Endothelial cell of umbilical vein (primary cell): ENCODE measurements at regions not wholly inside any gene's neighbourhood (a gene's known extent, or its start where the extent isn't known, plus 50 kb on each side); places are given as distances from the start of the nearest gene placed in this dataset.

ENCODE experiments used
- BruUV-seq: library from RNA; stranded (reverse); fragments of 400-500 nt; replicated peaks from 2 replicates; lab custom pipeline; 2021; lab: Mats Ljungman, UMichigan
- CTCF ChIA-PET: fragments of 300-600, 350-600 bp; sonication (Branson Sonifier 250); formaldehyde crosslinking; loops from one replicate; lab custom pipeline; 2021; ENCODE audit warnings: antibody characterized with exemption, inconsistent platforms; lab: Charles Lee
- POLR2A ChIA-PET: fragments of 300-600, 350-600 bp; sonication (Branson Sonifier 250); formaldehyde crosslinking; loops from one replicate; lab custom pipeline; 2021; ENCODE audit warnings: antibody characterized with exemption, inconsistent platforms; lab: Charles Lee
- DNase-seq: peaks from one replicate; pipeline ENCODE4 v3.0.0-alpha.2; 2011; ENCODE audit warnings: low read depth, low spot score
- FAIRE-seq: peaks from 2 replicates; lab custom pipeline; 2011; peaks lifted over from hg19 to GRCh38; lab: Jason Lieb, UNC
- H2AFZ ChIP-seq: 2 replicates; pipeline ENCODE4 v1.6.0; 2012; ENCODE audit warnings: low read depth, low read length, control low read depth, inconsistent platforms
- H3K27ac ChIP-seq: 2 replicates; pipeline ENCODE4 v1.5.1; 2011; ENCODE audit warnings: low read depth, mild to moderate bottlenecking, control low read depth, low read length, moderate library complexity; ENCODE audit not compliant: insufficient read depth
- H3K27me3 ChIP-seq, 2 experiments: 2 replicates each; pipeline versions ENCODE4 v1.6.0 to v1.6.1; 2011; ENCODE audit warnings: low read length in 2 of 2, mixed read lengths in 1 of 2; ENCODE audit not compliant: control insufficient read depth in 2 of 2, insufficient read depth in 2 of 2
- H3K36me3 ChIP-seq, 2 experiments: 2 replicates in 1 of 2; 3 replicates in 1 of 2; pipeline ENCODE4 v1.5.1; 2011; ENCODE audit warnings: low read length in 2 of 2, mild to moderate bottlenecking in 1 of 2, moderate library complexity in 1 of 2; ENCODE audit not compliant: control insufficient read depth in 2 of 2, insufficient read depth in 2 of 2; ENCODE audit errors: extremely low read depth in 1 of 2
- H3K4me1 ChIP-seq: 3 replicates; pipeline ENCODE4 v1.5.1; 2011; ENCODE audit warnings: mild to moderate bottlenecking, low read length; ENCODE audit not compliant: control insufficient read depth, insufficient read depth; ENCODE audit errors: extremely low read depth
- H3K4me2 ChIP-seq: 2 replicates; pipeline ENCODE4 v1.6.1; 2011; ENCODE audit warnings: low read length, control low read depth, mixed read lengths; ENCODE audit not compliant: insufficient read depth
- H3K4me3 ChIP-seq, 3 experiments: fragments of 200-600 bp in 1 of 3; sonication (generic), shearing (Covaris generic) in 1 of 3; replicated peaks in 1 of 3; 2 replicates each; pipeline ENCODE4 v1.5.1; 2011 to 2016; ENCODE audit warnings: control low read depth in 3 of 3, low read length in 3 of 3, mild to moderate bottlenecking in 2 of 3, inconsistent platforms in 1 of 3, low read depth in 1 of 3, moderate library complexity in 1 of 3; ENCODE audit not compliant: insufficient read depth in 1 of 3
- H3K79me2 ChIP-seq: 2 replicates; pipeline ENCODE4 v1.6.0; 2012; ENCODE audit warnings: low read length, inconsistent platforms; ENCODE audit not compliant: control insufficient read depth, insufficient read depth
- H3K9ac ChIP-seq: replicated peaks from 2 replicates; pipeline ENCODE3; 2011; ENCODE audit warnings: low read length, control low read depth; ENCODE audit not compliant: insufficient read depth; ENCODE audit errors: extremely low read depth
- H3K9me1 ChIP-seq: replicated peaks from 3 replicates; pipeline ENCODE4 v1.6.0; 2011; ENCODE audit warnings: mild to moderate bottlenecking, low read length; ENCODE audit not compliant: control insufficient read depth, insufficient read depth; ENCODE audit errors: extremely low read depth
- H3K9me3 ChIP-seq: replicated peaks from 2 replicates; pipeline ENCODE4 v1.5.1; 2012; ENCODE audit warnings: low read length, inconsistent platforms; ENCODE audit not compliant: control insufficient read depth, insufficient read depth
- H4K20me1 ChIP-seq: replicated peaks from 2 replicates; pipeline ENCODE3; 2011; ENCODE audit warnings: mild to moderate bottlenecking, low read length; ENCODE audit not compliant: control insufficient read depth, insufficient read depth; ENCODE audit errors: extremely low read depth
- CTCF ChIP-seq, 2 donors: IDR thresholded peaks; 1 replicate in 1 of 2; 2 replicates in 1 of 2; pipeline ENCODE4 v1.5.1; 2011; ENCODE audit warnings: low read length in 2 of 2, mild to moderate bottlenecking in 2 of 2, moderate library complexity in 2 of 2, control low read depth in 1 of 2, inconsistent platforms in 1 of 2, low read depth in 1 of 2; ENCODE audit not compliant: insufficient read depth in 1 of 2; ENCODE audit errors: extremely low read depth in 1 of 2
- EZH2 ChIP-seq: IDR thresholded peaks from 2 replicates; pipeline ENCODE4 v1.6.1; 2012; ENCODE audit warnings: borderline replicate concordance, low read depth, mild to moderate bottlenecking, moderate library complexity, low read length, inconsistent platforms; ENCODE audit not compliant: severe bottlenecking
- FOS ChIP-seq: IDR thresholded peaks from 2 replicates; pipeline ENCODE4 v1.6.1; 2011; ENCODE audit warnings: mild to moderate bottlenecking, low read length, moderate library complexity, borderline replicate concordance; ENCODE audit not compliant: insufficient read depth
- GATA2 ChIP-seq: IDR thresholded peaks from 2 replicates; pipeline ENCODE4 v1.7.0; 2011; ENCODE audit warnings: low read depth, mild to moderate bottlenecking, moderate library complexity, mixed read lengths, low read length; ENCODE audit not compliant: insufficient read length, insufficient read depth
- JUN ChIP-seq: IDR thresholded peaks from 2 replicates; pipeline ENCODE4 v1.6.1; 2011; ENCODE audit warnings: borderline replicate concordance, low read depth; ENCODE audit not compliant: insufficient read length, insufficient read depth
- MYC ChIP-seq: IDR thresholded peaks from one replicate; pipeline ENCODE4 v1.6.1; 2011; ENCODE audit warnings: mild to moderate bottlenecking, low read depth, low read length
- POLR2A ChIP-seq: IDR thresholded peaks from 2 replicates; pipeline ENCODE4 v1.6.1; 2012; ENCODE audit warnings: low read depth, mild to moderate bottlenecking, control low read depth, low read length
- POLR2AphosphoS5 ChIP-seq: IDR thresholded peaks from 2 replicates; pipeline ENCODE4 v1.6.1; 2012; ENCODE audit warnings: low read depth, mild to moderate bottlenecking, control low read depth, low read length, moderate library complexity; ENCODE audit not compliant: insufficient read depth
- dilution Hi-C: fragments of 300-500 bp; cut with MboI; formaldehyde crosslinking; loops from one replicate; pipeline ENCODE4 v1.15.0; 2019; ENCODE audit warnings: low sequenced_read_pairs; ENCODE audit not compliant: extremely low pct_ligation_motif_present
- intact Hi-C: fragments of 100-400 bp; cut with micrococcal nuclease; formaldehyde crosslinking; loops from one replicate; pipeline ENCODE4 v1.10.0; 2022
- TF ChIP-seq, protein P1 (sequence below): IDR thresholded peaks from 2 replicates; pipeline ENCODE4 v1.6.1; 2011; ENCODE audit not compliant: insufficient read depth, insufficient read length

- no peak for FAIRE-seq
Observed at GRCh38 chr9:118558026-118558425, 811.2 kb downstream of the BRINP1 start.

More at GRCh38 chr9:118558026-118558425, 811.2 kb downstream of the BRINP1 start:
- Histone ChIP-seq H3K9me3 (no peaks in the 10 kb centered on the region), H3K4me2 (no peak overlapping the region), H3K4me3 (no peak overlapping the region), H3K9me1 (no peaks in the 10 kb centered on the region), H3K27ac (no peak overlapping the region), H4K20me1 (no peaks in the 10 kb centered on the region), H3K4me1 (no peaks in the 10 kb centered on the region), H3K36me3 (no peaks in the 10 kb centered on the region), H3K79me2 (no peaks in the 10 kb centered on the region), H3K9ac (no peak overlapping the region), H2AFZ (no peak overlapping the region), H3K27me3 (no peaks in the 10 kb centered on the region)
- TF ChIP-seq MYC: no peak
- TF ChIP-seq POLR2A: no peak
- no peak for TF ChIP-seq EZH2
- no peak for TF ChIP-seq GATA2
- TF ChIP-seq, protein P1, sequence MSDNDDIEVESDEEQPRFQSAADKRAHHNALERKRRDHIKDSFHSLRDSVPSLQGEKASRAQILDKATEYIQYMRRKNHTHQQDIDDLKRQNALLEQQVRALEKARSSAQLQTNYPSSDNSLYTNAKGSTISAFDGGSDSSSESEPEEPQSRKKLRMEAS: no peak
- no peak for TF ChIP-seq POLR2AphosphoS5
- no peak for TF ChIP-seq FOS
- no peak for TF ChIP-seq JUN
- no peak for TF ChIP-seq CTCF (IDR thresholded peaks at IDR 0.05; ENCODE audit: extremely low read depth in 1 of 2, insufficient read depth in 1 of 2, low read depth in 1 of 2, low read length in 2 of 2)
- intact Hi-C loops: no loop called here
- POLR2A ChIA-PET: no interaction called here
- CTCF ChIA-PET: no interaction called here
- DNase-seq: no peak
- dilution Hi-C loops: no loop called here
- BruUV-seq: no TSS peak
